Stimulated activated naive CD8-positive, alpha-beta T cell treated with anti-CD3 and anti-CD28 coated beads, Interleukin-15, Interleukin-2, amounts not matched to agents 100 U/mL and 50 U/mL, for 24 hours (primary cell): ENCODE measurements at regions not wholly inside any gene's neighbourhood (a gene's known extent, or its start where the extent isn't known, plus 50 kb on each side); places are given as distances from the start of the nearest gene placed in this dataset.
A peak's percentile ranks its signal among the peaks of the same experiment; 100 is the strongest.
"Not testable (repeated sequence)": the region's sequence is repeated elsewhere in the genome, so short reads cannot be mapped to it uniquely, and the experiment has no call there.

Experiments
- ATAC-seq: fragments of 150-1000 bp; cut with Tn5 transposase; one replicate; pipeline ENCODE4 v1.10.0; 2021
- DNase-seq: peaks from one replicate; pipeline ENCODE4 v3.0.0; 2021

DNA sequence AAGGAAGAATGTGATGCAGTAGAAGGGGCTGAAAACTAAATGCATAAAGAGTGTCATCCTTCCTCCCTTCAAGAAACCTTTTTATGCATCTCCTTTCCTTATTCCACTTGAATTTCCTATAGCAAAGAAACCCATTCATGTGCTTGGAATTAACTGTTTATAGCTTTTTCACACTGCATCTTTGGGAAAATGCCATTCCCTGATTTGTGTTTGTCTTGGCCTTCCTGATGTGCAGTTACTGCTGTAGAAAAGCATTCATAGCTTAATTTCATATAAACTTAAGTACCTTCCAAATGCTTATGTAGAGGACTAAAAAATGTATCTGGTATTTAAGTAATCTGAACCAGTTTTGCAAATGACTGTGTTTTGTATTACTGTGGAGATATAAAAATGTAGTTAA, 61.8 kb downstream of the SDR9C7 start:
- no peak for ATAC-seq
- DNase-seq: no peak

DNA sequence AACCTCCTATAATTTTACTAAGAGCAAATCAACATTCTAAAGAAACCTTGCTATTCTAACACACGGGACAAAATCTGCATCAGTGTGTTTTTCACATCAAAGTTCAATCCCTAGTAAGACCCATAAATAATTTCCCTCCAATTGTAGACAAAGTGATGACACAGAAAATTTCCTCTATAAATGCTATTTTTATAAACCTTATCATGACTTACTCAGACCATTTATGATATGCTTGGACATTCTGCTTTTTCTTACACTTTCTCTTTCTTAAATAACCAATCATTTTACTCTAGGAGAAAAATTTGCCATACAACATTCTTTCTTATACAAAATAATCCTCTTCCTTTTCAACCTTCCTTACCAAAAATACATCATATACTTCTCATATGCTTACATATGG, 67.0 kb downstream of the SDR9C7 start:
- no peak for DNase-seq
- ATAC-seq: no peak

DNA sequence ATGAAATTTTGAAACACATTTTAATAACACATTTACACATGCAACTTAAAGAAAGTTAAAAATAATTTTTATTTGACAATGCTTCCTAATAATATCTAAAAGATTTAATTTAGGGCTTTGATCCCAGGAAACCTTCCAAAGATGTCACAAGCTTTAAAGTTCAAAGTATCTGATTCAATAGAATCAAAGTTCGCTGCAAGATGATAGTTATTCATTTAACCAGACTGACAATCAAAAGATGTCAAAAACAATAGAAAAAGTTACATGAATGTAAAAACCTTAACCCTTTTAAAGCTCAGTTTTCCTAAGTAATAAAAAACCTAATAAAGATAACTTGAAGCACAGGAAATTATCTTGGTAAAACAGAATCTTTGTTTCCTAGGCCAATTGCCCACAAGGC, 67.7 kb downstream of the SDR9C7 start:
- no peak for DNase-seq
- ATAC-seq: no peak

- no peak for ATAC-seq
- DNase-seq: no peak
These were observed 69.9 kb downstream of the SDR9C7 start for GRCh38 chr12:56864318-56864717.

- DNase-seq (no peak), ATAC-seq (no peak)
These were observed 70.4 kb downstream of the SDR9C7 start for GRCh38 chr12:56863789-56864188.

GRCh38 chr12:56862264-56862663, 71.9 kb downstream of the SDR9C7 start:
- ATAC-seq (no peak), DNase-seq (no peak)

DNA sequence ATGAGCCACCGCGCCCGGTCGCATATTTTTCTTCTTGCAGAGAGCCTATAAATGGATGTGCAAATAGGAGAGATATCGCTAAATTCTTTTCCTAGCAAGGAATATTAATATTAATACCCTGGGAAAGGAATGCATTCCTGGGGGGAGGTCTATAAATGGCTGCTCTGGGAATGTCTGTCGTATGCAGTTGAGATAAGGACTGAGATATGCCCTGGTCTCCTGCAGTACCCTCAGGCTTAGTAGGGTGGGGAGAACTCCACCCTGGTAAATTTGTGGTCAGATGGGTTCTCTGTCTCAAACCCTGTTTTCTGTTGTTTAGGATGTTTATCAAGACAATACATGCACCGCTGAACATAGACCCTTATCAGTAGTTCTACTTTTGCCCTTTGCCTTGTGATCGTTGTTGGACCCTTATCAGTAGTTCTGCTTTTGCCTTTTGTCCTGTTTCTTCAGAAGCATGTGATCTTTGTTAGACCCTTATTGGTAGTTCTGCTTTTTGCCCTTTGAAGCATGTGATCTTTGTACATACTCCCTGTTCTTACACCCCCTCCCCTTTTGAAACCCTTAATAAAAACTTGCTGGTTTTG, 80.7 kb downstream of the SDR9C7 start:
- DNase-seq: not testable (repeated sequence)

DNA sequence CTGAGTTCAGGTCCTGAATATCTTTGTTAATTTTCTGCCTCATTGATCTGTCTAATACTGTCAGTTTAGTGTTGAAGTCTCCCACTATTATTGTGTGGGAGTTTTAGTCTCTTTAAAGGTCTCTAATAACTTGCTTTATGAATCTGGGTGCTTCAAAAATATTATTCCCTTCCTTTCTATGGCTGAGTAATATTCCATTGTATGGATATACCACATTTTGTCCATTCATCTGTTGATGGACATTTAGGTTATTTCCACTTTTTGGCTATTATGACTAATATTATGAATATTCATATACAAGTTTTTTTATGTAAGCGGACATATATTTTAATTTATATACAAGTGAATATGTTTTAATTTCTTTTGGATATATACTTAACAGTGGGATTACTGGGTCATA, 82.7 kb downstream of the SDR9C7 start:
- ATAC-seq (no peak), DNase-seq (no peak)

More for the DNA sequence above, 80.7 kb downstream of the SDR9C7 start:
- ATAC-seq: not testable (repeated sequence)

DNA sequence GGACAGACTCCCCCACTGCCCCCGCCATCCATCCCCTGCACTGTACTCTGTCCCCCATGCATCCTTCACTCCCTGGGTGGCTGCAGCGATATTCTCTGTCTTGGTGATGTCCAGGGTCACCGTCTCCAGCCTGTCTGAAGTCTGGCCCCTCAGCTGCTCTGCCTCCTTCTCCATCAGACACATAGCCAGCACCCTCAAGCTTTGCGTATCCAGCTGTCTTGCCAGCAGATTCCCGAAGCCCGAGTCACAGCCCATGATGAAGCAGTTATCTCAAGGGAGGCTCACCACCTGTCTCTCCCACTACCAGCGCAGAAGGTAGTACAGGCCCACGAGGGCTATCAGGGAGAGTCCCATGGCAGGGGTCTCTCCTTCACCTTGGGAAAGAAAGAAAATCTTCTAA, 77.8 kb downstream of the HSD17B6 start:
- DNase-seq (no peak), ATAC-seq (no peak)

DNA sequence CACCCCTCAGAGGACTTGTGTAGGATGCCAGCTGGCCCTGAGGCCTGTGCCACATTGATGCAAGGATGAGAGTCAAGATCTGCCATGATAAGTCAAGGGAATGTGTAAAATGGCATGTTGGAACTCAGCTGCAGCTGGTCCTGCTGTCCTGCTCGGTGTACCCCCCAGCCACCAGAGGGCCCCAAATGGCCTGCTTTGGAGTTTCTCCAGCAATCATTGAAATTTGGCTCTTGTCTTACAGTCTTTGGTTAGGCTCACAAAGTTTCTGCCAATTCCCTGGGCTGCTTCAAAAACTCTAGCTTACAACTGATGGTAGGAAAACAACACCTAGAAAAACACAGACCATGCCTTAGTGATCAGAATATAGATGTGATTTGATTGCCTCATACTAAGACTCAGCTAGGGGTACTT, 76.8 kb downstream of the HSD17B6 start:
- DNase-seq (peak; percentile 51), ATAC-seq (peak; percentile 26)

- ATAC-seq (no peak), DNase-seq (no peak)
These were observed 76.3 kb downstream of the HSD17B6 start for GRCh38 chr12:56839489-56839848.

DNA sequence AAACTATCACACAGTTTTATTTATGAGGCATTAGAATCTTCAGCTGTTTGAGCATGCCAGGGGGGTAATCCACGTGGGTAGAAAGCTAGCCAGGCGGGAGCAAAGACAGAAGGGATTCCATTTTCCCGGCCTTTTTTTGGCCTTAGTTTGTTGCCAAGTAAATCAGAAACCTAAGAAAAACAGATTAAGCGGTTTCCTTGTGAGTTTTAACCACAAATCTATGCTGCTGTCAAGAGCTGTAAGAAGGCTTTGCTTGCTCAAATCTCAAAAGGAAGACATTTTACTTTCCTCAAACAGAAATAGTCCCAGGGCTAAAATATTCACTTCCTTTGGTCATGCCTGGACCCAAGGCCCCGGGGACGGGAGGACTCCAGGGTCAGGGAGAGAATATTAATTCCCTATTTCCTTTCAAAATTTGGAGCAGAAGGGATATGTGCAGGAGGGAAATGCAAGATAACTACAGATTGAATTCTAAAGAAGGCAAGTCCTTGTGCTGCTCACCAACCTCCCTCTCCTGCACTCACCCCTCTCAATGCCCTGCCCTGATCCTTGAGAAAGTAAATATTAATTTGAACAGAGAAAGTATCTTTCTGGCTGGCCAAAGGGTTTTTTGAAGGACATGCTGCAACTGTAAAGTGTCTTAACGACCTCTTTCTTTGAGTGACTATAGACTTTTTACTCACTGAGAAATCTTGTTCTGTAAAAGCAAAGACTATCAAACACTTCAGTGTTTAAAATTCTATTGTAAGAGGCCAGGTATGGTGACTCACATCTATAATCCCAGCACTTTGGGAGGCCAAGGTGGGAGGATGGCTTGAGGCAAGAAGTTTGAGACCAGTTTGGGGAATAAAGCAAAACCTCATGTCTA, 75.7 kb downstream of the HSD17B6 start:
- ATAC-seq: no peak
- DNase-seq: no peak
